ENCODE measurements at regions not wholly inside any gene's neighbourhood (a gene's known extent, or its start where the extent isn't known, plus 50 kb on each side); places are given as distances from the start of the nearest gene placed in this dataset.
"Not testable (repeated sequence)": the region's sequence is repeated elsewhere in the genome, so short reads cannot be mapped to it uniquely, and the experiment has no call there.

DNA sequence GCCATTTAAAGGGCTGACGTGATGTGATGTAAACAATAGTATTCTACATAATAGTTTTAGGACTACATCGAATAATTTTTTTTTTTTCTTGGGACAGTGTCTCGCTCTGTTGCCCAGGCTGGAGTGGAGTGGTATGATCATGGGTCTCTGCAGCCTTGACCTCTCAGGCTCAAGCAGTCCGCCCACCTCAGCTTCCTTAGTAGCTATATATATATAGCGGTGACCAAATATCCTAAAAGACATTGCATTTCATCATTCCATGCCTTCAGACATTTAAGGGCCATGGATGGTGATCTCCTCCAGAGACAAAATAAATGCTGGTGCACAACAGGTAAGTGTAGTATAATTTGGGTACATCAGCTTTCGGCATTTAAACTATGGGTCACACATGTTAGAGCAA lies 245.4 kb upstream of the NOTCH2NLA start:
- TF ChIP-seq ETV6 (IDR thresholded peaks at IDR 0.05; ENCODE audit: borderline replicate concordance in 1 of 2, low read depth in 2 of 2, low read length in 1 of 2); ETV6 (CRISPR knock-in tag; IDR thresholded peaks at IDR 0.05; ENCODE audit: borderline replicate concordance); POLR2A (conservative IDR thresholded peaks at IDR 0.05); HDGF (IDR thresholded peaks at IDR 0.05); JUN (IDR thresholded peaks at IDR 0.05; ENCODE audit: borderline replicate concordance, low read depth, low read length); JUN (CRISPR knock-in tag; IDR thresholded peaks at IDR 0.05; ENCODE audit: borderline replicate concordance); RNF2 (IDR thresholded peaks at IDR 0.05); MTA3 (IDR thresholded peaks at IDR 0.05; ENCODE audit: borderline replicate concordance); MCM2 (IDR thresholded peaks at IDR 0.05; ENCODE audit: low read depth); RFX5 (IDR thresholded peaks at IDR 0.05; ENCODE audit: low read depth, low read length); SAFB2 (IDR thresholded peaks at IDR 0.05; ENCODE audit: borderline replicate concordance, low read depth, low read length, severe bottlenecking); HEY1 (CRISPR knock-in tag; IDR thresholded peaks at IDR 0.05; ENCODE audit: borderline replicate concordance); FOXM1 (IDR thresholded peaks at IDR 0.05; ENCODE audit: low read depth); FOXM1 (CRISPR knock-in tag; IDR thresholded peaks at IDR 0.05; ENCODE audit: low read depth): not testable (repeated sequence)
- TF ChIP-seq, protein P1, sequence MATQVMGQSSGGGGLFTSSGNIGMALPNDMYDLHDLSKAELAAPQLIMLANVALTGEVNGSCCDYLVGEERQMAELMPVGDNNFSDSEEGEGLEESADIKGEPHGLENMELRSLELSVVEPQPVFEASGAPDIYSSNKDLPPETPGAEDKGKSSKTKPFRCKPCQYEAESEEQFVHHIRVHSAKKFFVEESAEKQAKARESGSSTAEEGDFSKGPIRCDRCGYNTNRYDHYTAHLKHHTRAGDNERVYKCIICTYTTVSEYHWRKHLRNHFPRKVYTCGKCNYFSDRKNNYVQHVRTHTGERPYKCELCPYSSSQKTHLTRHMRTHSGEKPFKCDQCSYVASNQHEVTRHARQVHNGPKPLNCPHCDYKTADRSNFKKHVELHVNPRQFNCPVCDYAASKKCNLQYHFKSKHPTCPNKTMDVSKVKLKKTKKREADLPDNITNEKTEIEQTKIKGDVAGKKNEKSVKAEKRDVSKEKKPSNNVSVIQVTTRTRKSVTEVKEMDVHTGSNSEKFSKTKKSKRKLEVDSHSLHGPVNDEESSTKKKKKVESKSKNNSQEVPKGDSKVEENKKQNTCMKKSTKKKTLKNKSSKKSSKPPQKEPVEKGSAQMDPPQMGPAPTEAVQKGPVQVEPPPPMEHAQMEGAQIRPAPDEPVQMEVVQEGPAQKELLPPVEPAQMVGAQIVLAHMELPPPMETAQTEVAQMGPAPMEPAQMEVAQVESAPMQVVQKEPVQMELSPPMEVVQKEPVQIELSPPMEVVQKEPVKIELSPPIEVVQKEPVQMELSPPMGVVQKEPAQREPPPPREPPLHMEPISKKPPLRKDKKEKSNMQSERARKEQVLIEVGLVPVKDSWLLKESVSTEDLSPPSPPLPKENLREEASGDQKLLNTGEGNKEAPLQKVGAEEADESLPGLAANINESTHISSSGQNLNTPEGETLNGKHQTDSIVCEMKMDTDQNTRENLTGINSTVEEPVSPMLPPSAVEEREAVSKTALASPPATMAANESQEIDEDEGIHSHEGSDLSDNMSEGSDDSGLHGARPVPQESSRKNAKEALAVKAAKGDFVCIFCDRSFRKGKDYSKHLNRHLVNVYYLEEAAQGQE (IDR thresholded peaks at IDR 0.05; ENCODE audit: borderline replicate concordance) = not testable (repeated sequence)
- TF ChIP-seq, protein P1 (CRISPR knock-in tag; IDR thresholded peaks at IDR 0.05; ENCODE audit: low read depth) = not testable (repeated sequence)
- TF ChIP-seq, protein P2, sequence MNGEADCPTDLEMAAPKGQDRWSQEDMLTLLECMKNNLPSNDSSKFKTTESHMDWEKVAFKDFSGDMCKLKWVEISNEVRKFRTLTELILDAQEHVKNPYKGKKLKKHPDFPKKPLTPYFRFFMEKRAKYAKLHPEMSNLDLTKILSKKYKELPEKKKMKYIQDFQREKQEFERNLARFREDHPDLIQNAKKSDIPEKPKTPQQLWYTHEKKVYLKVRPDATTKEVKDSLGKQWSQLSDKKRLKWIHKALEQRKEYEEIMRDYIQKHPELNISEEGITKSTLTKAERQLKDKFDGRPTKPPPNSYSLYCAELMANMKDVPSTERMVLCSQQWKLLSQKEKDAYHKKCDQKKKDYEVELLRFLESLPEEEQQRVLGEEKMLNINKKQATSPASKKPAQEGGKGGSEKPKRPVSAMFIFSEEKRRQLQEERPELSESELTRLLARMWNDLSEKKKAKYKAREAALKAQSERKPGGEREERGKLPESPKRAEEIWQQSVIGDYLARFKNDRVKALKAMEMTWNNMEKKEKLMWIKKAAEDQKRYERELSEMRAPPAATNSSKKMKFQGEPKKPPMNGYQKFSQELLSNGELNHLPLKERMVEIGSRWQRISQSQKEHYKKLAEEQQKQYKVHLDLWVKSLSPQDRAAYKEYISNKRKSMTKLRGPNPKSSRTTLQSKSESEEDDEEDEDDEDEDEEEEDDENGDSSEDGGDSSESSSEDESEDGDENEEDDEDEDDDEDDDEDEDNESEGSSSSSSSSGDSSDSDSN (IDR thresholded peaks at IDR 0.05; ENCODE audit: borderline replicate concordance in 1 of 2, low read depth in 2 of 2, low read length in 2 of 2) = not testable (repeated sequence)

All from K562 (cell line).